ENCODE measurements at regions not wholly inside any gene's neighbourhood (a gene's known extent, or its start where the extent isn't known, plus 50 kb on each side); places are given as distances from the start of the nearest gene placed in this dataset.

DNA sequence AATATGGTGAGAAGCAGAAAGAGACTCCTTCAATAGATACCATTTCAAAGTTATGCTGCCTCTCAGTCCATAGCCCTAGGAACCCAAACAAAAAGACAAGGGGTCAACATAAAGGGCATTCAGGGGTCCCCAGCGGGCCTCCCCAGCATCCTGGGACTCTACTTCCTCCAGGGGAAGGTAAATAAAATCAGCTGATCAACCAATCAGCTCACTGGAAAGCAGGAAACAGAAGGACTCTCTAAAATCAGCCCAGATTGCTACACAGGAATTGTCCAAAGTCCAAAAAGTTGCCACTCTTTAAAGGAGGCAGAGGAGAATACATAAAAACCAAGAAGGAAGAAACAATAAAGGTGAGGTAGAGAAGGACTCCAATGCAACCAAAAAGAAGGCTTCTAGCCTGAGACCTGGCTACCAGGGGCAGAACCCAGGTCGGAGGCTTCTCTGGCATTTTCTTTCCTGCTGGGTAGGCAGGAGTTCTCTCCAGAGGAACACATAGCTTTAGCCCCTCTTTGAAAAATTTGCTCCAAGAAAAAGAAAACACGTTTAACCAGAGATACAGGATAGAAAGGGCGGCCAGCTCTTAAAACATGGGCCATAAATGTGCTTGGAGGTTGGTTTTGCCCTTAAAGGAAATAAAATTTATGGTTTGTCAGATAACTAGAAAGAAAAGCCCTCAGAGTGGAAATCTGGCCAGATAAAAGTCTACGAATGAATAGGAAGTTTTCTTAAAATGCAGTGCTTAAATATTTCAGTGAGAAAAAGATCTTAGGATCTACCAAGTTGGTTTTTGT, 404.6 kb downstream of the SOX9 start:
- no peak for DNase-seq (ENCODE audit: low read depth)

DNA sequence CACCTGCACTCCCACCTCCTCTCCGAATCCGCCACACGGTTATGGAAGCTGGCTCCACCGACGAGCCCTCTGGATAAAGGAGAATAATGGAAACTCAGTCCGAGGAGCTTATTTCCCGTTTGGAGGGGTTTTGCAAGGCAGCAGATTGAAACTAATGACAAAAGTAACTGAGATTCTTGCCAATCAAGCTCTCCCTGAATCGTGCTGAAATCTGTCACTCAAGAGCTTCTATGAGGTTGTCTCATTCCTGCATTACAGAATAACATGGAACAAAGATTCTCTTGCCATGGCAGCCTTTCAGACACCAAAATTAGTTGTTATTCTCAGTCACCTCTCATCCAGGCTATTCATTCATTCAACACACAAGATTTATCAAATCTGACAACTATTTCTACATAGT, 405.9 kb downstream of the SOX9 start:
- no peak for DNase-seq (ENCODE audit: low read depth)

DNA sequence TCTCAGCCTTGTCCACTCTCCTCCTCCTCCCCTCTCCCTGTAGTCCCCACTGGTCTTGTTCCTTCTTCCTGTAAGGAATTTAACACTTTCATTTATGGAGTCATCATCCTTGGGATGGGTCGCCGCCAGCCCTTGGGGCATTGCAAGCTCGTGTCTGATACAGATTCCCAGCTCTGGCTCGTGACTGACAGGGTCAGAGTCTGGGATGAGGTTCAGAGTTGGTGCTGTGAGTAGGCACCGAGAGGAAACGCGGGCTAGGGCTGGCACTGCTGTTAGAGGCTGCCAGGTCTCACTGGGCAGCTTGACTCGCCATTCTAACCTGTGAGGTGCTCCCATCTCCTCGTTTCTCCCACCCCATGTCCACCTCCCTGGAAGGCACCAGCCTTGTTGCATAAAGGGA, 407.0 kb downstream of the SOX9 start:
- DNase-seq (ENCODE audit: low read depth), result no peak

GRCh38 chr17:72528683-72529082, 407.9 kb downstream of the SOX9 start:
- DNase-seq (ENCODE audit: low read depth), result no peak

- no peak for DNase-seq (ENCODE audit: low read depth)
Observed at GRCh38 chr17:72529386-72529785, 408.6 kb downstream of the SOX9 start.

DNA sequence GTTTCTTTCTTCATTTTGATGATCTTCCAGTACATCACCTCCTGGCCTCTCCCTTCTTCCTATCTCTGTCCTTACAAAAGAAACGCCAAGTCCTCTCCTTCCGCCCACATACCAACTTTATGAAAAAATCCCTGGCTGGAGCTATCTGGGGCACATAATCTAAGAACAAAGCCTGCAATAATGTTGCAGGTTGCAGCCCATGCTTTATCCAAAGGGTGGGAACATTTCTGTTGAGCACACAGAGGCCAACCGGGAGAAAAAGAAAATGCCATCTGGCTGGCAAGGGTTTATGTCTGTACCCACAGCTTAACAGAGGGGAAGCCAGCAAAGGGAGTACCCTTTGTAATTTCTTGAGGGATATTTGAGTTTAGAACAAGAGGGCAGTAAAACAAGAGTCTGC, 409.6 kb downstream of the SOX9 start:
- no peak for DNase-seq (ENCODE audit: low read depth)

DNA sequence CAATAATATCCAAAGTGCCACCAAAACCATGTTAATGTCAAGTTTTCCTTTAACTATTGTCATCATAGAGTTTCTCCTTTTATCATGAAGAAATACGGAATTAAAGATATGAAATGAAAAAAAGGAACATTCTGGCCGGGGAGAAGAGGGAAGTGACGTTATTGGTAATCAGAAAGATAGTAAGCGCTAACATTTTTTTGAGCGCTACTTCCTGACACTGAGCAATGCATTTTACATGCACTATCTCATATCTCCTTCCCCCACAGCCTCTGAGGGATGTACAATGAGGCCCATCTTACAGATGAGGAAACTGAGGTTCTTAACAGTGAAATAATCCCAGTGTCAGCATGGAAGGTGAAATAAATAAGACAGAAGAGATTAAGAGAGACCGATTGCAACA, 410.9 kb downstream of the SOX9 start:
- no peak for DNase-seq (ENCODE audit: low read depth)

DNA sequence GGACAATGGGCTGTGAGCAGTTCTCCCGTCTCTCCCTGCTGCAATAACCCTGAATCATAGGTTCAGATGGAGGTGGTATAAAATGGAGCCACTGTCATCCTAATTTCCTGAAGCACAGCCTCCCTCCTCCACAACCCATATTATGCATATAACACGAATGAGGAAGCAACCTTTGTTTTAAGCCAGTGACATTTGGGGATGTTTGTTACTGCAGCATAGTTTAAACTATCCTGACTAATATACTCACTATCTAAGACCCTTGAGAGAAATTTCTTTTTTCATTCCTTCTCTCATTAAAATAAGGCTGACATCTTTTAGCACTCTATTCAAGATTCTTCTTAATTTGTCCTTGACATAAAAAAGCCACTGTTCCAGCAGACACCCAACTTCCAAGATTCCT, 413.4 kb downstream of the SOX9 start:
- no peak for DNase-seq (ENCODE audit: low read depth)

DNA sequence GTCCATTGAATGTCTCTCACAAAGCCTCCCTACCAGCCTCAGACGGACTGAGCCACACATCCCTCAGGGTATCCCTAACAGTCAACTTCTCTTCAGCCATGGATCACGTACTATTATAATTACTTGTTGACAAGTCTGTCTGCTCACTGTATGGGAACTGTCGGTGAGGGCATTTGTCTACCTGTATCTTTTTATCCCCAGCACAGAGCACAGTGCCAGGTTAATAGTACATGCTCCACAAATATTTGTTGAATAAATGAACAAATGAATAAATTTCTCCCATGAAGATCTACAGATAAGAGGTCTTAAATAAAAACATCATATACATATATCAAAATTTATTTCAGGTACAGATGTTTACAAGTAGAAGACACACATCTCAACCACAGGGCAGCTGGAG, 414.0 kb downstream of the SOX9 start:
- DNase-seq (ENCODE audit: low read depth), result no peak

DNA sequence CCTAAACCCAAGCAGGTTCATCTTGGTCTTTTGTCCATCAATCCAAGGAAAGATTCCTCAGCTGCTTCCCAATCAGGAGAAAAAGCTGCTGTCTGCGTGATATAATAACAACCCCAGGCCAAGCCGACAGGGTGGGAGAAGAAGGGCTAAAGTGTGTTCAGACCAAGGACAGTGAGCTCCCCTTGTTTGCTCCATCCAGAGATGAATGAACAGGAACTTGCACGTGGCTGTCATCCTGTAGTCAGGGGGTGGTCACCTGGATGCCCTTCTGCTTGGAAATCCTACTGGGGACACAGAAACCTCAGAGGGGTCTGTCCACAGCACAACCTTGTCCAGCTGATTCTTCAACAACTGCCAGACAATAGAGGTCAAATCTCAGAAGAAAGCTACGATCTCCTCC, 414.5 kb downstream of the SOX9 start:
- DNase-seq (ENCODE audit: low read depth), result no peak

DNA sequence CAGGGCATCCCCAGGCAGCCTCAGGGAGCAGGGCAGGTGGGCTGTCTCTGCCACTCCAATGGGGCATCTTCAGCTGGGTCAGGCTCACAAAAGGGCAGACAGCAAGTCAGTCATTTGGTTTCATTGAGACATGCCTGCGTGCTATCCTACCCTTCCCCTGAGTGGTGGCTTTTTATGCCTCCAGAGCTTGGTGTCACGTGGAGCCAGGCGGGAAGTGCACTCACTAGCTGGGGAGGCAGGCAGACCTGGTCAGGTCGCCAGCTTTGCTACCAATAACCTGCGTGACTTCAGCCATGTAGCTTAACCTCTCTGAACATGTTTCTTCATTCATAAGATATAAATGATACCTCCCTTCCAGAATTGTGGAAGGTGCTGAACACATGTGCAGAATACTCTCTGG, 415.0 kb downstream of the SOX9 start:
- DNase-seq (ENCODE audit: low read depth), result no peak

- DNase-seq (ENCODE audit: low read depth), result no peak
Observed at GRCh38 chr17:72536788-72537187, 416.0 kb downstream of the SOX9 start.

GRCh38 chr17:72538443-72538842, 417.6 kb downstream of the SOX9 start:
- no peak for DNase-seq (ENCODE audit: low read depth)

DNA sequence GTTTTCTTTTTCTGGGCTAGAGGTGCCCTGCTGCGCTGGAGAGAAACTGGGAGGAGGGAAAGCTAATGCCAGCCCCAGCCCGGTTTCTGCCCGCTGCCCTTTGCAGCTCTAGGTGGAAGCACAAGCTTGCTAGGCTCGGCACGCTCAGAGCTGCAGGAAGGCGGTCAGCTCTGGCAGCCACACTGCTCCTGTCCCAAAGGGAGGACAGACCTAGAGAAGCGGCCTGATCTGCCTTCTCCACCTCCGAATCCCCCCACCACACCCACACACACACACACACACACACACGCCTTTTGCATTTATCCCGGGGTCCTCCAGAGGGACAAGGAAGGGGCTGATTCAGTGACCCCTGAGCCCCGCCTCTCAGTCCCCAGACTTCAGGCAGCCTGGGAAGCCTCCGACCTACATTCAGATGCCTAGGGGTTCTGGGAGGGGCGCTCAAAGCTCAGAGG, 418.1 kb downstream of the SOX9 start:
- DNase-seq (ENCODE audit: low read depth), result no peak

DNA sequence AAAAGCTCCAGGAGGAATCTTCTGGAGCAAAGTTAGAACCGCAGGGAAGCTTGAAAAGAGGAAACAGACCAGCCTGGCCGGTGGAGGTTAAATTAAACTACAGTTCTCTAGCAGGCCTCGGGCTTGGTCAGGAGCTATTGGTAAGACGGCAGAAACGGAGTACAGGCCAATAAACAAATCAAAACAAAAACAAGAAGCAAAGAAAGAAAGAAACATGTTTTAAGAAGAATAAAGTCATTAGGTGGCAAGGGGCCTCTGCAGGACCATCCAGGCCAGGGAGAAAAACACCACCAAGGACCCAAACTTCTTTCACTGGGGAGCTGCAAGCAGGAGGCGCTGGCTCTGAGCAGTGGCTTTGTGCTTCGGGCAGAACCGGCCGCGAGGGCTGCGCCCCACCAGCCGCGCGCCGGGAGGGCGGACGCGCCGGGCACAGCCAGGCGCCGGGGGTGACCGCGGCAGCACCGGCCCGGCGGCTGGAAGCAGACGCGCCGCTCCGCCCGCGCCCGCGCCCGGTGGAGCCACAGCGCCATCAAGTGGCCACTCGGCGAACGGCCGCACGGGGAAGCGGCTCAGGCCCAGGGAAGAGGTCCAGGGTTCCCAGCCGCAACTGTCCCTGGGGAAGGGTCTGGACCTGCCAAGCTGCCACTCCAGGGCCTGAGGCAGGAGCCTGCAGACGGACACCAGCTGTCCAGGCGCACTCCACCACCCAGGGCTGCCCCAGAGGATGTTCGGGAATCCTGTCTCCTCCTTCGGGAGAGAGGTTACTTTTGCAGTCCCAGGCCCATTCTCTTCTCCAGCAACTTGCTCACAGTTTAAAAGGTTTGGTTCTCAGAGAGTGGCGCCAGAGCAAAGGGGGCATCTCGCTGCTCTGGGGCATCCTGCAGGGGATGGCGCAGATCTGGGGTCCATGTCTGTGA, 419.4 kb downstream of the SOX9 start:
- DNase-seq (ENCODE audit: low read depth), result peak; percentile 20

- DNase-seq (ENCODE audit: low read depth), result no peak
Observed at GRCh38 chr17:72542317-72542716, 421.5 kb downstream of the SOX9 start.

GRCh38 chr17:72545766-72546165, 424.9 kb downstream of the SOX9 start:
- no peak for DNase-seq (ENCODE audit: low read depth)

DNA sequence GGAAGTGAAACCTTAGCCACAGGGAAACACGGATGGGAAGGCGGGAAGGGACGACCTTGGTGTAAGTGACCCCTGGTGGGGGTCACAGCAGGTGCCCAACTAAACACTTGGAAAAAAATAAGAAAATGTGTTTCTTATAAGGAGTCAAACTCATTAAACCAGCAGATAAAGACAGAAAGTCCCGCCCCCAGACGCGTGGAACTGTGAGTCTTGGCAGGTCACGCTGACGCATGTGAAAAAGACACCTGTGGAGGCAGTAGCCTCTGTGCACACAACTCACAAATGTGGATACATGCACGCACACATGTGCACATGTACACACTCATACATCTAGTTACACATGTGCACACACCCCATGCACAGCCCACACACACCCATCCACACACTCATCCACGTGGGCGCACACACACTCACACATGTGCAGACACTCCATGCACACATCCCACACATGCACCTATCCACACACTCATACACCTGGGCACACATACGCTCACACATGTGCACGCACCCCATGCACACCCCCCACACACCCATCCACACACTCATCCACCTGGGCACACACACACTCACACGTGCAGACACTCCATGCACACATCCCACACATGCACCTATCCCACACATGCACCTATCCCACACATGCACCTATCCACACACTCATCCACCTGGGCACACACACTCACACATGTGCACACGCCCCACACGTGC, 432.4 kb downstream of the SOX9 start:
- no peak for DNase-seq (ENCODE audit: low read depth)

GRCh38 chr17:72554508-72554907, 433.7 kb downstream of the SOX9 start:
- no peak for DNase-seq (ENCODE audit: low read depth)

DNA sequence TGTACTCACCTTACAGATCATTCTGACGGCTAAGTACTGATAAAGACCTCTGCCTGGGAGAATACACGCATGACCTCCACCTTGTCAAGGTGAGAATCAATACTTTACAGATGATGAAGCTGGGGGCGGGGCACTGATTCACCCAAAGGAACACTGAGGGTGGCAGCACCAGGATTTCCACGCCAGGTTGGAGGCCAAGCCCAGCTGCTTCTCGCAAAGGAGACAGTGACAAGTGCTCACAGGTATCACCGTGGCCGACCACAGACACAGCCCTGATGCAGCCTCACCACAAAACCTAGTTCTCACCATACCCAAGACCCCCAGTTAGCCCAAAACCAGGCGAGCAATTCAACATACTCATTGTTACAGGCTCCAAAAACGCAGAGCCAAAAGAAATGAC, 434.2 kb downstream of the SOX9 start:
- no peak for DNase-seq (ENCODE audit: low read depth)

GRCh38 chr17:72556944-72557826, 436.4 kb downstream of the SOX9 start:
- peak; percentile 36 for DNase-seq (ENCODE audit: low read depth)
